A549 (cell line): ENCODE measurements at regions not wholly inside any gene's neighbourhood (a gene's known extent, or its start where the extent isn't known, plus 50 kb on each side); places are given as distances from the start of the nearest gene placed in this dataset.

Experiments
- ATAC-seq, 2 experiments: fragments of 200-7000 bp in 1 of 2; fragments of >200 bp in 1 of 2; cut with Nextera tagmentation in 1 of 2; cut with Tn5 transposase in 1 of 2; 3 replicates each; pipeline versions ENCODE4 v1.8.0 to v1.9.1; 2018 to 2020; ENCODE audit warnings: mild to moderate bottlenecking in 1 of 2, moderate library complexity in 1 of 2
- CTCF ChIA-PET: fragments of 300-600 bp; sonication (Branson Sonifier 250); formaldehyde crosslinking; extraction: SDS; loops from one replicate; lab custom pipeline; 2021; ENCODE audit warnings: antibody characterized with exemption, inconsistent platforms; lab: Yijun Ruan, JAX
- POLR2A ChIA-PET: fragments of 350-600 bp; formaldehyde crosslinking; extraction: SDS; loops from one replicate; lab custom pipeline; 2021; ENCODE audit warnings: antibody characterized with exemption, inconsistent platforms; lab: Yijun Ruan, JAX
- DNase-seq, 2 experiments: peaks; one replicate each; pipeline versions ENCODE4 v3.0.0 to v3.0.0-alpha.2; 2011 to 2016; ENCODE audit warnings: low read depth in 1 of 2, low spot score in 1 of 2
- FAIRE-seq: peaks from 2 replicates; lab custom pipeline; 2011; peaks lifted over from hg19 to GRCh38; lab: Jason Lieb, UNC
- H3K27ac ChIP-seq, 2 experiments: fragments of >200 bp; sonication (Bioruptor Twin); formaldehyde crosslinking; 3 replicates each; pipeline ENCODE4 v1.5.1; 2016 to 2017
- H3K4me1 ChIP-seq: fragments of >200 bp; sonication (Bioruptor Twin); formaldehyde crosslinking; 3 replicates; pipeline ENCODE4 v1.6.1; 2016
- H3K4me2 ChIP-seq: fragments of >200 bp; sonication (Bioruptor Twin); formaldehyde crosslinking; 3 replicates; pipeline ENCODE4 v1.6.1; 2016
- H3K4me3 ChIP-seq: fragments of >200 bp; sonication (Bioruptor Twin); formaldehyde crosslinking; 3 replicates; pipeline ENCODE4 v1.5.1; 2016
- H3K9me3 ChIP-seq: fragments of >200 bp; sonication (Bioruptor Twin); formaldehyde crosslinking; 3 replicates; pipeline ENCODE4 v1.6.1; 2016
- BCL3 ChIP-seq: fragments of >200 bp; sonication (Bioruptor Twin); formaldehyde crosslinking; IDR thresholded peaks from 3 replicates; pipeline ENCODE4 v1.6.1; 2016
- CBX8 ChIP-seq: fragments of 200-600 bp; sonication (generic); IDR thresholded peaks from 2 replicates; pipeline ENCODE4 v1.6.1; 2016
- CEBPB ChIP-seq, 2 experiments: fragments of >200 bp in 1 of 2; sonication (Bioruptor Twin) in 1 of 2; formaldehyde crosslinking in 1 of 2; IDR thresholded peaks; 2 replicates each; pipeline ENCODE4 v1.6.1; 2012 to 2016
- CHD4 ChIP-seq: fragments of 200-600 bp; sonication (generic); IDR thresholded peaks from 2 replicates; pipeline ENCODE4 v1.6.1; 2016; ENCODE audit warnings: antibody characterized with exemption, mild to moderate bottlenecking, borderline replicate concordance
- CTCF ChIP-seq: fragments of >200 bp; sonication (Bioruptor Twin); formaldehyde crosslinking; IDR thresholded peaks from 3 replicates; pipeline ENCODE4 v1.5.1; 2016
- E2F6 ChIP-seq: IDR thresholded peaks from 2 replicates; pipeline ENCODE4 v1.6.1; 2012; ENCODE audit warnings: low read depth, borderline replicate concordance
- EHF ChIP-seq: fragments of 250-450 bp; sonication (Bioruptor Pico); IDR thresholded peaks from 2 replicates; pipeline ENCODE4 v1.5.0; 2020; ENCODE audit warnings: mild to moderate bottlenecking
- EHMT2 ChIP-seq: fragments of 200-600 bp; sonication (generic); IDR thresholded peaks from 2 replicates; pipeline ENCODE4 v1.6.1; 2016; ENCODE audit warnings: antibody characterized with exemption, low read depth, mild to moderate bottlenecking, moderate library complexity
- ELK1 ChIP-seq: fragments of 150-350 bp; IDR thresholded peaks from 2 replicates; pipeline ENCODE4 v1.6.1; 2014; ENCODE audit warnings: low read depth, mild to moderate bottlenecking, low read length
- ESRRA ChIP-seq: fragments of 150-350 bp; IDR thresholded peaks from 2 replicates; pipeline ENCODE4 v1.6.1; 2014; ENCODE audit warnings: mild to moderate bottlenecking, low read length, borderline replicate concordance
- FOSB ChIP-seq: fragments of 250-450 bp; sonication (Bioruptor Pico); IDR thresholded peaks from 2 replicates; pipeline ENCODE4 v1.5.0; 2020; ENCODE audit warnings: mild to moderate bottlenecking, moderate library complexity
- FOXS1 ChIP-seq: fragments of 250-450 bp; sonication (Bioruptor Pico); IDR thresholded peaks from 2 replicates; pipeline ENCODE4 v1.5.0; 2020; ENCODE audit warnings: mild to moderate bottlenecking, moderate library complexity
- GATA3 ChIP-seq: IDR thresholded peaks from 2 replicates; pipeline ENCODE4 v1.6.1; 2012; ENCODE audit warnings: borderline replicate concordance
- HDAC2 ChIP-seq: fragments of 200-600 bp; sonication (generic); IDR thresholded peaks from 2 replicates; pipeline ENCODE4 v1.6.1; 2016
- HMGXB4 ChIP-seq: fragments of 250-450 bp; sonication (Bioruptor Pico); IDR thresholded peaks from 2 replicates; pipeline ENCODE4 v1.5.0; 2021; ENCODE audit warnings: mild to moderate bottlenecking, moderate library complexity, borderline replicate concordance
- HOXA7 ChIP-seq: fragments of 250-450 bp; sonication (Bioruptor Pico); IDR thresholded peaks from 2 replicates; pipeline ENCODE4 v1.5.0; 2020; ENCODE audit warnings: mild to moderate bottlenecking, moderate library complexity
- HOXB5 ChIP-seq: fragments of 250-450 bp; sonication (Bioruptor Pico); IDR thresholded peaks from 2 replicates; pipeline ENCODE4 v1.5.0; 2020; ENCODE audit warnings: mild to moderate bottlenecking, moderate library complexity
- JUN ChIP-seq, 2 experiments: fragments of >200 bp; sonication (Bioruptor Twin); formaldehyde crosslinking; IDR thresholded peaks; 2 replicates in 1 of 2; 3 replicates in 1 of 2; pipeline ENCODE4 v1.6.1; 2016 to 2017
- JUNB ChIP-seq: fragments of >200 bp; sonication (Bioruptor Twin); formaldehyde crosslinking; IDR thresholded peaks from 2 replicates; pipeline ENCODE4 v1.6.1; 2016
- KDM5A ChIP-seq: fragments of 200-600 bp; sonication (generic); IDR thresholded peaks from 2 replicates; pipeline ENCODE4 v1.6.1; 2016; ENCODE audit warnings: antibody characterized with exemption, mild to moderate bottlenecking
- MAFK ChIP-seq: fragments of 450-650 bp; IDR thresholded peaks from 2 replicates; pipeline ENCODE4 v1.6.1; 2014; ENCODE audit not compliant: partially characterized antibody
- MAX ChIP-seq: IDR thresholded peaks from 2 replicates; pipeline ENCODE4 v1.6.1; 2012
- RAD21 ChIP-seq, 2 experiments: fragments of >200 bp in 1 of 2; sonication (Bioruptor Twin) in 1 of 2; formaldehyde crosslinking in 1 of 2; IDR thresholded peaks in 1 of 2; conservative IDR thresholded peaks in 1 of 2; 2 replicates in 1 of 2; 3 replicates in 1 of 2; pipeline ENCODE4 v1.6.1; 2012 to 2018; ENCODE audit warnings: inconsistent platforms in 1 of 2
- SMC3 ChIP-seq: fragments of >200 bp; sonication (Bioruptor Twin); formaldehyde crosslinking; IDR thresholded peaks from 3 replicates; pipeline ENCODE4 v1.6.1; 2018; ENCODE audit warnings: inconsistent platforms
- TFCP2L1 ChIP-seq: fragments of 250-450 bp; sonication (Bioruptor Pico); IDR thresholded peaks from 2 replicates; pipeline ENCODE4 v1.5.0; 2021; ENCODE audit warnings: mild to moderate bottlenecking
- ZC3H11A ChIP-seq: fragments of 450-650 bp; IDR thresholded peaks from 2 replicates; pipeline ENCODE4 v1.6.1; 2014; ENCODE audit warnings: antibody characterized with exemption, mild to moderate bottlenecking
- ZNF302 ChIP-seq: fragments of 250-450 bp; sonication (Bioruptor Pico); IDR thresholded peaks from 2 replicates; pipeline ENCODE4 v1.9.0; 2021; ENCODE audit warnings: inconsistent platforms, mild to moderate bottlenecking, moderate library complexity
- ZSCAN20 ChIP-seq: fragments of 250-450 bp; sonication (Bioruptor Pico); IDR thresholded peaks from 2 replicates; pipeline ENCODE4 v1.8.0; 2022; ENCODE audit warnings: mild to moderate bottlenecking, moderate library complexity
- WGBS: methylation state at CpG from one replicate; pipeline ENCODE4 v1.1.6; 2017; ENCODE audit errors: missing lambda C conversion rate; 5-methylcytosine and 5-hydroxymethylcytosine counted together

- DNase-seq: no peak
- ChIA-PET POLR2A (no interaction called here), CTCF (no interaction called here)
- no peaks in the 10 kb centered on the region for H3K4me1 ChIP-seq
- FAIRE-seq: no peak
- no peaks in the 10 kb centered on the region for H3K9me3 ChIP-seq
- no peak for ATAC-seq
- WGBS: 32% methylated on average over 1 of the region's 1 CpG
- no peak for TF ChIP-seq TFCP2L1 (CRISPR knock-in tag)
- no peak for TF ChIP-seq GATA3
- TF ChIP-seq ESRRA: no peak
- no peak for TF ChIP-seq EHMT2
- no peak for TF ChIP-seq EHF
- TF ChIP-seq HOXA7 (CRISPR knock-in tag): no peak
- no peak overlapping the region for H3K27ac ChIP-seq
- no peak overlapping the region for H3K4me2 ChIP-seq
- no peak overlapping the region for H3K4me3 ChIP-seq
These were observed 61.9 kb upstream of the CD96 start for GRCh38 chr3:111480091-111480490.

GRCh38 chr3:111481551-111481950 lies 60.4 kb upstream of the CD96 start:
- FAIRE-seq: no peak
- H3K4me1 ChIP-seq: no peaks in the 10 kb centered on the region
- ATAC-seq: no peak
- no peak for DNase-seq
- ChIA-PET POLR2A (no interaction called here), CTCF (no interaction called here)
- no peaks in the 10 kb centered on the region for H3K9me3 ChIP-seq
- no peak overlapping the region for H3K4me3 ChIP-seq
- no peak overlapping the region for H3K4me2 ChIP-seq
- no peak overlapping the region for H3K27ac ChIP-seq
- TF ChIP-seq JUN (IDR thresholded peaks at IDR 0.05) (no peak), CEBPB (IDR thresholded peaks at IDR 0.05) (no peak), HOXB5 (CRISPR knock-in tag) (no peak), E2F6 (no peak), JUNB (no peak), ZC3H11A (no peak), HDAC2 (no peak), EHF (no peak), ZNF302 (CRISPR knock-in tag) (no peak), RAD21 (conservative IDR thresholded peaks at IDR 0.05 in 1 of 2, IDR thresholded peaks at IDR 0.05 in 1 of 2) (no peak), FOXS1 (no peak), HMGXB4 (CRISPR knock-in tag) (no peak)

GRCh38 chr3:111482574-111482973 lies 59.4 kb upstream of the CD96 start:
- CTCF ChIA-PET: no interaction called here

More at GRCh38 chr3:111482574-111482973, 59.4 kb upstream of the CD96 start:
- H3K4me2 ChIP-seq: no peak overlapping the region
- WGBS: 20% methylated on average over 1 of the region's 1 CpG
- H3K4me1 ChIP-seq: no peaks in the 10 kb centered on the region
- DNase-seq: no peak
- no peak for FAIRE-seq
- no peaks in the 10 kb centered on the region for H3K9me3 ChIP-seq
- ATAC-seq: no peak
- H3K4me3 ChIP-seq: no peak overlapping the region
- POLR2A ChIA-PET: no interaction called here
- no peak overlapping the region for H3K27ac ChIP-seq
- no peak for TF ChIP-seq ELK1
- no peak for TF ChIP-seq HDAC2
- TF ChIP-seq CHD4: no peak
- TF ChIP-seq ZC3H11A: no peak
- no peak for TF ChIP-seq ZNF302 (CRISPR knock-in tag)
- no peak for TF ChIP-seq CTCF
- TF ChIP-seq FOSB (CRISPR knock-in tag): no peak
- TF ChIP-seq BCL3: no peak
- TF ChIP-seq SMC3: no peak
- TF ChIP-seq MAX: no peak
- TF ChIP-seq ZSCAN20 (CRISPR knock-in tag): no peak
- no peak for TF ChIP-seq KDM5A
- TF ChIP-seq MAFK: no peak
- no peak for TF ChIP-seq CBX8
